Colonic mucosa (tissue), 4 donors: ENCODE measurements at regions not wholly inside any gene's neighbourhood (a gene's known extent, or its start where the extent isn't known, plus 50 kb on each side); places are given as distances from the start of the nearest gene placed in this dataset.

Experiments used
- DNase-seq: peaks from one replicate; pipeline ENCODE4 v3.0.0-alpha.2; 2020
- H3K27ac ChIP-seq: fragments of 200-600 bp; one replicate; pipeline ENCODE4 v1.8.0; 2021
- H3K27me3 ChIP-seq: fragments of 200-600 bp; one replicate; pipeline ENCODE4 v1.8.0; 2021
- H3K36me3 ChIP-seq: fragments of 200-600 bp; one replicate; pipeline ENCODE4 v1.8.0; 2021
- H3K4me1 ChIP-seq: fragments of 200-600 bp; one replicate; pipeline ENCODE4 v1.8.0; 2021; ENCODE audit warnings: mild to moderate bottlenecking
- H3K4me3 ChIP-seq: fragments of 200-600 bp; one replicate; pipeline ENCODE4 v1.8.0; 2021
- H3K9ac ChIP-seq, 2 donors: one replicate each; pipeline ENCODE4 v1.7.0; 2013; ENCODE audit warnings: control low read depth in 2 of 2, low read depth in 2 of 2, low read length in 2 of 2
- H3K9me3 ChIP-seq: fragments of 200-600 bp; one replicate; pipeline ENCODE4 v1.8.0; 2021
- CTCF ChIP-seq: fragments of 200-600 bp; IDR thresholded peaks from one replicate; pipeline ENCODE4 v1.8.0; 2022; ENCODE audit warnings: antibody characterized with exemption, mild to moderate bottlenecking
- intact Hi-C: fragments of 100-400 bp; cut with DNase I; formaldehyde crosslinking; loops from one replicate; pipeline ENCODE4 v1.14.1; 2022
- donor health status: healthy.
- donor health status: DM: no; HTN: no; CAD: no.
- donor health status: DM: no; HTN: no; CAD: no.

GRCh38 chr6:14280766-14281293 is 163.3 kb downstream of the CD83 start:
- intact Hi-C loops, result no loop called here
- Histone ChIP-seq H3K27me3 (no peaks in the 10 kb centered on the region), H3K4me1 (no peaks in the 10 kb centered on the region), H3K9me3 (no peaks in the 10 kb centered on the region), H3K4me3 (no peak overlapping the region), H3K9ac (no peak overlapping the region), H3K36me3 (no peaks in the 10 kb centered on the region), H3K27ac (no peak overlapping the region)
- no peak for TF ChIP-seq CTCF
- no peak for DNase-seq

- Histone ChIP-seq H3K4me3 (no peak overlapping the region), H3K27ac (no peak overlapping the region), H3K9me3 (no peaks in the 10 kb centered on the region), H3K4me1 (no peaks in the 10 kb centered on the region), H3K27me3 (no peaks in the 10 kb centered on the region), H3K36me3 (no peaks in the 10 kb centered on the region), H3K9ac (no peak overlapping the region)
- no peak for TF ChIP-seq CTCF
- no peak for DNase-seq
- intact Hi-C loops, result no loop called here
Observed at GRCh38 chr6:14281811-14282660, 164.5 kb downstream of the CD83 start.

- Histone ChIP-seq H3K9me3 (no peaks in the 10 kb centered on the region), H3K4me3 (no peak overlapping the region), H3K4me1 (no peaks in the 10 kb centered on the region), H3K27ac (no peak overlapping the region), H3K27me3 (no peaks in the 10 kb centered on the region), H3K9ac (no peak overlapping the region), H3K36me3 (no peaks in the 10 kb centered on the region)
- DNase-seq, result no peak
- intact Hi-C loops, result no loop called here
- TF ChIP-seq CTCF, result no peak
Observed at GRCh38 chr6:14282854-14283505, 165.4 kb downstream of the CD83 start.

GRCh38 chr6:14283600-14284235 is 166.1 kb downstream of the CD83 start:
- Histone ChIP-seq H3K4me1 (no peaks in the 10 kb centered on the region), H3K27ac (no peak overlapping the region), H3K9me3 (no peaks in the 10 kb centered on the region), H3K9ac (no peak overlapping the region), H3K36me3 (no peaks in the 10 kb centered on the region), H3K4me3 (no peak overlapping the region), H3K27me3 (no peaks in the 10 kb centered on the region)
- no peak for TF ChIP-seq CTCF
- no peak for DNase-seq
- intact Hi-C loops, result no loop called here

GRCh38 chr6:14284969-14285590 is 167.5 kb downstream of the CD83 start:
- H3K4me1 ChIP-seq, result no peaks in the 10 kb centered on the region
- H3K9ac ChIP-seq, result no peak overlapping the region
- TF ChIP-seq CTCF, result no peak
- H3K36me3 ChIP-seq, result no peaks in the 10 kb centered on the region
- H3K9me3 ChIP-seq, result no peaks in the 10 kb centered on the region
- no peak for DNase-seq
- H3K27ac ChIP-seq, result no peak overlapping the region
- intact Hi-C loops, result no loop called here
- no peak overlapping the region for H3K4me3 ChIP-seq
- H3K27me3 ChIP-seq, result no peaks in the 10 kb centered on the region
